ENCODE measurements at regions not wholly inside any gene's neighbourhood (a gene's known extent, or its start where the extent isn't known, plus 50 kb on each side); places are given as distances from the start of the nearest gene placed in this dataset.

DNA sequence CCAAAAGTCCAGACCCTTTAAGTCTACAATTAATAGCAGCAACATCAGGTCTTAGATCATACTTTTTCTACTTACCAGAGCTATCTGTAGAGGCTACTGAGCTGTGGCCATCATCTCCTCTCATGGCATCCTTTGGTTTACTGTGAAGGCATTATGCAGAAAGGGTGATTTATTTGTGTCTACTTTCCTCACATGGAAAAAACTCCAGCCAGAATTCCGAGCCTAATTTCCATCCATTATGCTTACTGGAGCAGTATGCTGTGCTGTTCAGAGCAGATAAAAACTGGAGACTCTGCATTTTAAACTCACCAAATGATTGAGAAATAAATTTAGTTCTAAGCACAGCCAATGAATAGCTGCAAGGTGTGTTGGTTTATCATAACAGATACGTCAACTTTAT, 581.8 kb downstream of the ETS1 start:
- no peaks in the 10 kb centered on the region for H3F3A ChIP-seq (ENCODE audit: insufficient read depth, low read length, poor library complexity, severe bottlenecking)
- H3K9me2 ChIP-seq (ENCODE audit: insufficient read depth, low read length) = no peaks in the 10 kb centered on the region
- H3K36me3 ChIP-seq (ENCODE audit: insufficient read depth, low read length) = no peaks in the 10 kb centered on the region
- no peaks in the 10 kb centered on the region for H3K79me2 ChIP-seq (replicated peaks; ENCODE audit: insufficient read depth, low read length)
- H3K4me2 ChIP-seq (ENCODE audit: low read length) = no peak overlapping the region
- H3K9me3 ChIP-seq (ENCODE audit: low read length) = no peaks in the 10 kb centered on the region
- H3K9ac ChIP-seq (ENCODE audit: low read length) = no peak overlapping the region
- no peaks in the 10 kb centered on the region for H3K27me3 ChIP-seq (ENCODE audit: insufficient read depth, low read depth, low read length)
- H4K20me1 ChIP-seq (ENCODE audit: insufficient read depth) = no peaks in the 10 kb centered on the region
- H3K4me3 ChIP-seq (ENCODE audit: low read length) = no peak overlapping the region
- no peak overlapping the region for H3K27ac ChIP-seq (ENCODE audit: low read length)
- TF ChIP-seq EZH2 (IDR thresholded peaks at IDR 0.05; ENCODE audit: borderline replicate concordance, insufficient read depth, low read length, poor library complexity, severe bottlenecking) (no peak), POLR2AphosphoS5 (IDR thresholded peaks at IDR 0.05) (no peak), SMC3 (conservative IDR thresholded peaks at IDR 0.05; ENCODE audit: poor library complexity) (no peak), TAF1 (IDR thresholded peaks at IDR 0.05; ENCODE audit: low read depth) (no peak), MXI1 (conservative IDR thresholded peaks at IDR 0.05; ENCODE audit: poor library complexity, severe bottlenecking) (no peak), RAD21 (conservative IDR thresholded peaks at IDR 0.05) (no peak), EP300 (conservative IDR thresholded peaks at IDR 0.05; ENCODE audit: poor library complexity, severe bottlenecking) (no peak)
- TF ChIP-seq, protein P1, sequence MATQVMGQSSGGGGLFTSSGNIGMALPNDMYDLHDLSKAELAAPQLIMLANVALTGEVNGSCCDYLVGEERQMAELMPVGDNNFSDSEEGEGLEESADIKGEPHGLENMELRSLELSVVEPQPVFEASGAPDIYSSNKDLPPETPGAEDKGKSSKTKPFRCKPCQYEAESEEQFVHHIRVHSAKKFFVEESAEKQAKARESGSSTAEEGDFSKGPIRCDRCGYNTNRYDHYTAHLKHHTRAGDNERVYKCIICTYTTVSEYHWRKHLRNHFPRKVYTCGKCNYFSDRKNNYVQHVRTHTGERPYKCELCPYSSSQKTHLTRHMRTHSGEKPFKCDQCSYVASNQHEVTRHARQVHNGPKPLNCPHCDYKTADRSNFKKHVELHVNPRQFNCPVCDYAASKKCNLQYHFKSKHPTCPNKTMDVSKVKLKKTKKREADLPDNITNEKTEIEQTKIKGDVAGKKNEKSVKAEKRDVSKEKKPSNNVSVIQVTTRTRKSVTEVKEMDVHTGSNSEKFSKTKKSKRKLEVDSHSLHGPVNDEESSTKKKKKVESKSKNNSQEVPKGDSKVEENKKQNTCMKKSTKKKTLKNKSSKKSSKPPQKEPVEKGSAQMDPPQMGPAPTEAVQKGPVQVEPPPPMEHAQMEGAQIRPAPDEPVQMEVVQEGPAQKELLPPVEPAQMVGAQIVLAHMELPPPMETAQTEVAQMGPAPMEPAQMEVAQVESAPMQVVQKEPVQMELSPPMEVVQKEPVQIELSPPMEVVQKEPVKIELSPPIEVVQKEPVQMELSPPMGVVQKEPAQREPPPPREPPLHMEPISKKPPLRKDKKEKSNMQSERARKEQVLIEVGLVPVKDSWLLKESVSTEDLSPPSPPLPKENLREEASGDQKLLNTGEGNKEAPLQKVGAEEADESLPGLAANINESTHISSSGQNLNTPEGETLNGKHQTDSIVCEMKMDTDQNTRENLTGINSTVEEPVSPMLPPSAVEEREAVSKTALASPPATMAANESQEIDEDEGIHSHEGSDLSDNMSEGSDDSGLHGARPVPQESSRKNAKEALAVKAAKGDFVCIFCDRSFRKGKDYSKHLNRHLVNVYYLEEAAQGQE (IDR thresholded peaks at IDR 0.05; ENCODE audit: borderline replicate concordance) = no peak
- TF ChIP-seq, protein P2, sequence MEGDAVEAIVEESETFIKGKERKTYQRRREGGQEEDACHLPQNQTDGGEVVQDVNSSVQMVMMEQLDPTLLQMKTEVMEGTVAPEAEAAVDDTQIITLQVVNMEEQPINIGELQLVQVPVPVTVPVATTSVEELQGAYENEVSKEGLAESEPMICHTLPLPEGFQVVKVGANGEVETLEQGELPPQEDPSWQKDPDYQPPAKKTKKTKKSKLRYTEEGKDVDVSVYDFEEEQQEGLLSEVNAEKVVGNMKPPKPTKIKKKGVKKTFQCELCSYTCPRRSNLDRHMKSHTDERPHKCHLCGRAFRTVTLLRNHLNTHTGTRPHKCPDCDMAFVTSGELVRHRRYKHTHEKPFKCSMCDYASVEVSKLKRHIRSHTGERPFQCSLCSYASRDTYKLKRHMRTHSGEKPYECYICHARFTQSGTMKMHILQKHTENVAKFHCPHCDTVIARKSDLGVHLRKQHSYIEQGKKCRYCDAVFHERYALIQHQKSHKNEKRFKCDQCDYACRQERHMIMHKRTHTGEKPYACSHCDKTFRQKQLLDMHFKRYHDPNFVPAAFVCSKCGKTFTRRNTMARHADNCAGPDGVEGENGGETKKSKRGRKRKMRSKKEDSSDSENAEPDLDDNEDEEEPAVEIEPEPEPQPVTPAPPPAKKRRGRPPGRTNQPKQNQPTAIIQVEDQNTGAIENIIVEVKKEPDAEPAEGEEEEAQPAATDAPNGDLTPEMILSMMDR (IDR thresholded peaks at IDR 0.05; ENCODE audit: poor library complexity, severe bottlenecking) = no peak
- no peak overlapping the region for H2AFZ ChIP-seq (ENCODE audit: low read depth, low read length)

DNA sequence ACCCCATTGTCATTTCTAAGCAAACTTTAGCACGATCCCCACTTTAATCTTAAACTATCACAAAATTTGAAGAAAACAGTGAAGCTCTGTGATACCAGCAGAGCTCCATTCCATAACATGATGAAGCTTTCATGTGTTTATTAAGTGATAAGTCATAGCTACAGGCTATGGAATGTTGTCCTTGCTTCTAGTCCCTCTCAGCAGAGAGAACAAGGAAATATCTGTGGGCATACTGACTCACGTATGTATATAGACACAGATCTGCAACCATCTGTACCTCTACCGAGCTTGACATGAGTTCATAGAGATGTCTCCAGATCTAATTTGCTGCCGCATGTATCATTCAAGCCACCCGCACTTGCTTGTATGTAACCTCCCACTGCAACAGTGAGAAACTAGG, 588.9 kb downstream of the ETS1 start:
- no peaks in the 10 kb centered on the region for H3K36me3 ChIP-seq (ENCODE audit: insufficient read depth, low read length)
- TF ChIP-seq EZH2 (IDR thresholded peaks at IDR 0.05; ENCODE audit: borderline replicate concordance, insufficient read depth, low read length, poor library complexity, severe bottlenecking) (no peak), POLR2AphosphoS5 (IDR thresholded peaks at IDR 0.05) (no peak), RAD21 (conservative IDR thresholded peaks at IDR 0.05) (no peak)
- TF ChIP-seq, protein P2 (IDR thresholded peaks at IDR 0.05; ENCODE audit: poor library complexity, severe bottlenecking) = no peak
- H3K4me2 ChIP-seq (ENCODE audit: low read length) = no peak overlapping the region
- H3K9me2 ChIP-seq (ENCODE audit: insufficient read depth, low read length) = no peaks in the 10 kb centered on the region
- no peaks in the 10 kb centered on the region for H3K9me3 ChIP-seq (ENCODE audit: low read length)
- H3K4me3 ChIP-seq (ENCODE audit: low read length) = no peak overlapping the region
- no peaks in the 10 kb centered on the region for H3K79me2 ChIP-seq (replicated peaks; ENCODE audit: insufficient read depth, low read length)
- H3F3A ChIP-seq (ENCODE audit: insufficient read depth, low read length, poor library complexity, severe bottlenecking) = no peaks in the 10 kb centered on the region
- H3K27me3 ChIP-seq (ENCODE audit: insufficient read depth, low read depth, low read length) = no peaks in the 10 kb centered on the region
- H2AFZ ChIP-seq (ENCODE audit: low read depth, low read length) = no peak overlapping the region
- H4K20me1 ChIP-seq (ENCODE audit: insufficient read depth) = no peaks in the 10 kb centered on the region
- no peak overlapping the region for H3K27ac ChIP-seq (ENCODE audit: low read length)
- H3K9ac ChIP-seq (ENCODE audit: low read length) = no peak overlapping the region
